ENCODE measurements at regions not wholly inside any gene's neighbourhood (a gene's known extent, or its start where the extent isn't known, plus 50 kb on each side); places are given as distances from the start of the nearest gene placed in this dataset.

DNA sequence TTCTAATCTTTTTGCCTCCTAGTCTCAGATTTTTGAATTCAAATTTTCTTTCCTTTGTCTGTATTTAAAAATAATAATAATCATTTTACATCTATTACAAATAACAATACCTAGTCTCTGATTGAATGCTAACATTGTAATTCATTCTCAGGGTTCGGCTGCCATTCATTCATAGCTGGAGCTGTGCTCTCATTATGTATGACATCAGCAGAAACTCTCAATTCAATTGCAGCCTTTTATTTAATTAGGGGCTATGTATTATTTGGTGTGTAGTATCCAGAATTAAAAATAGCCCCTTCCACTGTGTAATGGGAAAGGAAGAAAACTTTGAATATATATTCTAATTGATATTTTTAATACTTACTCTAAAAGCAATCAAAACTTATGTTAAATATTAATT lies 270.4 kb upstream of the MDFIC2 start:
- no peak for DNase-seq (ENCODE audit: low read depth in 1 of 2, low spot score in 1 of 2)
- TF ChIP-seq JUND (IDR thresholded peaks at IDR 0.05; ENCODE audit: low read depth) = no peak
- in situ Hi-C loops (cut with HindIII; ENCODE audit: low pct_unique_long_range_greater_than_20kb, low sequenced_read_pairs) = no loop called here

- no peak for TF ChIP-seq JUND (IDR thresholded peaks at IDR 0.05; ENCODE audit: low read depth)
- DNase-seq (ENCODE audit: low read depth in 1 of 2, low spot score in 1 of 2) = no peak
- in situ Hi-C loops (cut with HindIII; ENCODE audit: low pct_unique_long_range_greater_than_20kb, low sequenced_read_pairs) = no loop called here
These were observed 267.6 kb upstream of the MDFIC2 start for GRCh38 chr3:70580021-70580420.

GRCh38 chr3:70571696-70572095 lies 259.3 kb upstream of the MDFIC2 start:
- no peak for TF ChIP-seq JUND (IDR thresholded peaks at IDR 0.05; ENCODE audit: low read depth)
- in situ Hi-C loops (cut with HindIII; ENCODE audit: low pct_unique_long_range_greater_than_20kb, low sequenced_read_pairs) = no loop called here
- DNase-seq (ENCODE audit: low read depth in 1 of 2, low spot score in 1 of 2) = no peak

DNA sequence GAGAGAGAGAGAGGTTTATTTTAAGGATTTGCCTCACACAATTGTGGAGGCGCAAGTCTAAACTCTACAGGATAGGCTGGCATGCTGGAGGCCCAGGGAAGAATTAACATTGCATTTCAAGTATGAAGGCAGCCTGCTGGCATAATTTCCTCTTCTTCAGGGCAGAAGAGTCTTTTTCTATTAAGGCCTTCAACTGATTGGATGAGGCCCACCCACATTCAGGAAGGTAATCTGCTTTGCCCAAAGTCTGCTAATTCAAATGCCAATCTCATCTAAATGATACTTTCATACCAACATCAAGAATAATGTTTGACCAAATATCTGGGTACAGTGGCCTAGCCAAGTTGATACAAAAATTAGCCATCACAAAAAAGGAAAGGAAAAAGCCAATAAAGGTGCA lies 258.1 kb upstream of the MDFIC2 start:
- DNase-seq (ENCODE audit: low read depth in 1 of 2, low spot score in 1 of 2) = no peak
- in situ Hi-C loops (cut with HindIII; ENCODE audit: low pct_unique_long_range_greater_than_20kb, low sequenced_read_pairs) = no loop called here
- no peak for TF ChIP-seq JUND (IDR thresholded peaks at IDR 0.05; ENCODE audit: low read depth)

GRCh38 chr3:70568626-70569025 lies 256.2 kb upstream of the MDFIC2 start:
- no peak for DNase-seq (ENCODE audit: low read depth in 1 of 2, low spot score in 1 of 2)
- TF ChIP-seq JUND (IDR thresholded peaks at IDR 0.05; ENCODE audit: low read depth) = no peak
- in situ Hi-C loops (cut with HindIII; ENCODE audit: low pct_unique_long_range_greater_than_20kb, low sequenced_read_pairs) = no loop called here

GRCh38 chr3:70565861-70566260 lies 253.4 kb upstream of the MDFIC2 start:
- no peak for DNase-seq (ENCODE audit: low read depth in 1 of 2, low spot score in 1 of 2)
- no peak for TF ChIP-seq JUND (IDR thresholded peaks at IDR 0.05; ENCODE audit: low read depth)
- in situ Hi-C loops (cut with HindIII; ENCODE audit: low pct_unique_long_range_greater_than_20kb, low sequenced_read_pairs) = no loop called here

DNA sequence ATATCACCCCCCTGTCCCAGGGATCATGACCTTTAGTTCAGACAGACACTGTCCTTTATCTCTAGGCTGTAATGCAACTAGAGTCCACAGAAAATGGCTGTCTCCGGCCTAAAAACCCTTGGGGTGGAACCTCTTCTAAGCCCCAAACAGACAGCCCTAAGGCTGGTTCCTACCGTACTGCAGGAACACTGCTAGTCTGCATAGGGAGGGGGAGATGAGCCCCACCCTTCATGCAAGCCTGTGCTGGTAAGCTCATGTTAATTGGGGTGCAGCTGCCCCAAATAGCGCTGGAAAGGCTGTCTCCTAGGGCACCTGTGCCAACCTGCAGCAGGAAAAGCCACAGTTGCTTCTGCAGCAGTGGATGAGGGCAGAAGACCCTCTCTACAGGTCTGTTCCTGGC lies 252.1 kb upstream of the MDFIC2 start:
- in situ Hi-C loops (cut with HindIII; ENCODE audit: low pct_unique_long_range_greater_than_20kb, low sequenced_read_pairs) = no loop called here
- DNase-seq (ENCODE audit: low read depth in 1 of 2, low spot score in 1 of 2) = no peak
- TF ChIP-seq JUND (IDR thresholded peaks at IDR 0.05; ENCODE audit: low read depth) = no peak

GRCh38 chr3:70561796-70562195 lies 249.4 kb upstream of the MDFIC2 start:
- in situ Hi-C loops (cut with HindIII; ENCODE audit: low pct_unique_long_range_greater_than_20kb, low sequenced_read_pairs) = no loop called here
- no peak for DNase-seq (ENCODE audit: low read depth in 1 of 2, low spot score in 1 of 2)
- TF ChIP-seq JUND (IDR thresholded peaks at IDR 0.05; ENCODE audit: low read depth) = no peak

- in situ Hi-C loops (cut with HindIII; ENCODE audit: low pct_unique_long_range_greater_than_20kb, low sequenced_read_pairs) = no loop called here
- no peak for DNase-seq (ENCODE audit: low read depth in 1 of 2, low spot score in 1 of 2)
- TF ChIP-seq JUND (IDR thresholded peaks at IDR 0.05; ENCODE audit: low read depth) = no peak
These were observed 246.5 kb upstream of the MDFIC2 start for GRCh38 chr3:70558956-70559355.

DNA sequence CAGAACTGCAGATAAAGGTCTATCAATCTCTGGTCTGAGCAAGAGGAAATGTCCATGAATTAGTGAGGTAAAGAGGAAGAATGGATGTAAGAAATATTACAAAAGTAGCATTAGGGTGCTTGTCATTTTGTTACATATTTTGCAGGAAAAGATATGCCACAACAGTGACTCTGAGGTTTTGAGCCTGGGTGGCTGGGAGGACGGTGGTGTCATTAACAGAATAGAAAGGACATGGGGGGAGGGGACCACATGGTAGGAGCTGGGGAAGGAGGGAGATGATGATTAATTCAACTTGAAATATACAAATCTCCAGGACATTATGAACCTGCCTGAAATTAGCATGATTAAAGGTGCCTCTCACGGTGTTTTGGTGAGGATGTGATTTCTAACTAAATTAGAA lies 245.5 kb upstream of the MDFIC2 start:
- in situ Hi-C loops (cut with HindIII; ENCODE audit: low pct_unique_long_range_greater_than_20kb, low sequenced_read_pairs) = no loop called here
- DNase-seq (ENCODE audit: low read depth in 1 of 2, low spot score in 1 of 2) = no peak
- no peak for TF ChIP-seq JUND (IDR thresholded peaks at IDR 0.05; ENCODE audit: low read depth)

GRCh38 chr3:70556056-70556455 lies 243.6 kb upstream of the MDFIC2 start:
- in situ Hi-C loops (cut with HindIII; ENCODE audit: low pct_unique_long_range_greater_than_20kb, low sequenced_read_pairs) = no loop called here
- TF ChIP-seq JUND (IDR thresholded peaks at IDR 0.05; ENCODE audit: low read depth) = no peak
- no peak for DNase-seq (ENCODE audit: low read depth in 1 of 2, low spot score in 1 of 2)

DNA sequence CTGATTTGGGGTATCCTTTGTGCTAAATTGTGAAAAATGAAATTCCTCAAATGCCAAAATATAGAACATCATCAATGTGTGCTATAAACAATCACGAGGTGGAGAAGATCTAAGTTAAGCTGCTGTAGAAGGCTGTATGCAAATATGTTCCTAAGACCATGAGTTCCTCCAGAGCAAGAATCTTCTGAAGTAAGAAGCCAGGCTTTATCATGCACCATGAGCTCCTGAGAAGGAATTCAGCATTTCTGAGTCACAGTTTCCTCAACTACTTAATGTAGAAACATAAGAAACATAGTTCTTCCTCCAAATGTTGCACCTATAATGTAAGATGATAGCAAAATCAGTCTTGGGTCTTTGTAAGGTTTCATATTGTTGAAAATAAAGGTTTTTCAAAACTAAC lies 241.7 kb upstream of the MDFIC2 start:
- DNase-seq (ENCODE audit: low read depth in 1 of 2, low spot score in 1 of 2) = no peak
- no peak for TF ChIP-seq JUND (IDR thresholded peaks at IDR 0.05; ENCODE audit: low read depth)
- in situ Hi-C loops (cut with HindIII; ENCODE audit: low pct_unique_long_range_greater_than_20kb, low sequenced_read_pairs) = no loop called here

- in situ Hi-C loops (cut with HindIII; ENCODE audit: low pct_unique_long_range_greater_than_20kb, low sequenced_read_pairs) = no loop called here
- peak in 1 of 2 experiments; percentile 68 for DNase-seq (ENCODE audit: low read depth in 1 of 2, low spot score in 1 of 2)
- TF ChIP-seq JUND (IDR thresholded peaks at IDR 0.05; ENCODE audit: low read depth) = no peak
These were observed 238.4 kb upstream of the MDFIC2 start for GRCh38 chr3:70550723-70551319.

- TF ChIP-seq JUND (IDR thresholded peaks at IDR 0.05; ENCODE audit: low read depth) = no peak
These were observed 234.2 kb upstream of the MDFIC2 start for GRCh38 chr3:70546679-70547078.

More at GRCh38 chr3:70546679-70547078, 234.2 kb upstream of the MDFIC2 start:
- in situ Hi-C loops (cut with HindIII; ENCODE audit: low pct_unique_long_range_greater_than_20kb, low sequenced_read_pairs) = no loop called here
- DNase-seq (ENCODE audit: low read depth in 1 of 2, low spot score in 1 of 2) = no peak
